ENCODE measurements at regions not wholly inside any gene's neighbourhood (a gene's known extent, or its start where the extent isn't known, plus 50 kb on each side); places are given as distances from the start of the nearest gene placed in this dataset.
A peak's percentile ranks its signal among the peaks of the same experiment; 100 is the strongest.

DNA sequence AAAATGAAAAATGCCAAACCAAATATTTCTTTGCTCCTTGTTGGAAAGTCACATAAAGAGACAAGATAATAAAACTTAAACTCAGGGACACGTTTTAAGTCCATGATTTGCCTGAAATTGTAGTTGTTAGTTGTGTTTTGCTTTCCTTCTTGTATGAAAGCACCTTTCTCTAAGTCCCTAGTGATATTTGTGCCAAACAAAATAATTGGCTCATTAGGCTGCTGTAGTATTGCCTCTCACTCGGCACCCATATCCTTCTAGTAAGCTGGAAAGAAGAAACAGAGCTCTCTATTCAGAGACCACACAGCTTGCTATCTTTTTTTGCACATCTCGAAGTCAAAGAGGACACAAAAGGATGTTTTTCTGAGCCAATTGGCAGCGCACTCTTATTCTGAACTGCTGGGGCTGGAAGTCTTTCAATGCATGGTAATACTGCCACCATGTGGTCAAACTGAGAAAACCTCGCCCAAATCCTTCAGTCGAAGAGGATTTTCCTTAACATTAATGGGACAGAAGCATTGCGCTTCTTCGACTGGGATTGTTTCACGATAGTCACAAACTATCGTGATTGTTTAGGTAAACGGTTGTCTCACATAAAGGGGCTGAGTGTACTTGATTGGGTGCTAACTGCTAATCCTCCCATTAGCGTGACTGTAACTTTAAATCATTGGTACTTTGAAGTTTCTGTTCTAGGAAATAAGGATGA is 571.9 kb upstream of the LCORL start:
- H4K20me1 ChIP-seq (ENCODE audit: insufficient read depth): no peaks in the 10 kb centered on the region
- 10% methylated on average over 12 of the region's 12 CpGs for WGBS (ENCODE audit: low lambda C conversion rate)
- H3K9me2 ChIP-seq: no peaks in the 10 kb centered on the region
- H3F3A ChIP-seq (replicated peaks; ENCODE audit: insufficient read depth): no peaks in the 10 kb centered on the region
- peaks cover 7% of the 10 kb centered on the region; the same call in 1 of the 2 replicates for H3K27me3 ChIP-seq (ENCODE audit: insufficient read depth)
- DNase-seq: peak; percentile 63
- no peaks in the 10 kb centered on the region for H3K9me3 ChIP-seq
- ChIA-PET CTCF (interaction anchor here (0.6 to 3.8 kb wide), 13 partner anchors 8 to 1048 kb away, joined by 3 to 30 read pairs (median 3); no protein-coding TSS in a partner anchor), POLR2A (no interaction called here)
- H3K4me3 ChIP-seq (ENCODE audit: low read depth in 2 of 2, low read length in 1 of 2): peak overlapping the region; percentile 26 to 55
- no peaks in the 10 kb centered on the region for H3K79me2 ChIP-seq (ENCODE audit: insufficient read depth)
- H3K4me1 ChIP-seq (ENCODE audit: control insufficient read depth in 1 of 2, insufficient read depth in 2 of 2, low read depth in 1 of 2, low read length in 1 of 2): no peaks in the 10 kb centered on the region
- H3K4me2 ChIP-seq: peak overlapping the region; percentile 60
- no peak overlapping the region for H3K9ac ChIP-seq
- no peaks in the 10 kb centered on the region for H3K36me3 ChIP-seq (replicated peaks in 1 of 2; ENCODE audit: control insufficient read depth in 1 of 2, insufficient read depth in 2 of 2, low read length in 1 of 2)
- H2AFZ ChIP-seq (ENCODE audit: low read depth): peak overlapping the region; percentile 69
- H3K27ac ChIP-seq (ENCODE audit: low read depth in 2 of 2, low read length in 1 of 2): peak overlapping the region in 1 of 2 experiments; percentile 16; a peak in 1 of 4 replicates
- TF ChIP-seq SMC3 (IDR thresholded peaks at IDR 0.05; ENCODE audit: low read depth, low read length) (peak; percentile 86), RCOR1 (IDR thresholded peaks at IDR 0.05; ENCODE audit: low read length) (no peak), EZH2phosphoT487 (IDR thresholded peaks at IDR 0.05; ENCODE audit: borderline replicate concordance, low read depth) (no peak), EP300 (IDR thresholded peaks at IDR 0.05; ENCODE audit: borderline replicate concordance in 1 of 2, low read depth in 1 of 2, low read length in 1 of 2) (no peak), SIN3A (IDR thresholded peaks at IDR 0.05; ENCODE audit: borderline replicate concordance, low read depth, low read length) (no peak), MXI1 (IDR thresholded peaks at IDR 0.05; ENCODE audit: low read depth, low read length) (no peak), FOSL2 (IDR thresholded peaks at IDR 0.05; ENCODE audit: borderline replicate concordance, low read depth) (no peak), MEF2A (IDR thresholded peaks at IDR 0.05; ENCODE audit: borderline replicate concordance, low read depth) (no peak), ELF1 (IDR thresholded peaks at IDR 0.05) (no peak), TAF1 (IDR thresholded peaks at IDR 0.05; ENCODE audit: borderline replicate concordance, low read depth, low read length) (no peak), GATA2 (CRISPR knock-in tag; IDR thresholded peaks at IDR 0.05) (no peak), FOXJ3 (CRISPR knock-in tag; IDR thresholded peaks at IDR 0.05) (no peak), YY1 (IDR thresholded peaks at IDR 0.05; ENCODE audit: low read depth) (no peak), POLR2AphosphoS5 (IDR thresholded peaks at IDR 0.05; ENCODE audit: low read depth, low read length) (no peak), NRF1 (IDR thresholded peaks at IDR 0.05; ENCODE audit: low read depth, low read length) (no peak), TEAD4 (IDR thresholded peaks at IDR 0.05; ENCODE audit: borderline replicate concordance, insufficient read depth) (no peak), TCF12 (IDR thresholded peaks at IDR 0.05) (no peak), JUND (IDR thresholded peaks at IDR 0.05) (no peak)
- TF ChIP-seq, protein P1, sequence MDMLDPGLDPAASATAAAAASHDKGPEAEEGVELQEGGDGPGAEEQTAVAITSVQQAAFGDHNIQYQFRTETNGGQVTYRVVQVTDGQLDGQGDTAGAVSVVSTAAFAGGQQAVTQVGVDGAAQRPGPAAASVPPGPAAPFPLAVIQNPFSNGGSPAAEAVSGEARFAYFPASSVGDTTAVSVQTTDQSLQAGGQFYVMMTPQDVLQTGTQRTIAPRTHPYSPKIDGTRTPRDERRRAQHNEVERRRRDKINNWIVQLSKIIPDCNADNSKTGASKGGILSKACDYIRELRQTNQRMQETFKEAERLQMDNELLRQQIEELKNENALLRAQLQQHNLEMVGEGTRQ (IDR thresholded peaks at IDR 0.05; ENCODE audit: borderline replicate concordance, low read depth, low read length): no peak
- TF ChIP-seq, protein P2, sequence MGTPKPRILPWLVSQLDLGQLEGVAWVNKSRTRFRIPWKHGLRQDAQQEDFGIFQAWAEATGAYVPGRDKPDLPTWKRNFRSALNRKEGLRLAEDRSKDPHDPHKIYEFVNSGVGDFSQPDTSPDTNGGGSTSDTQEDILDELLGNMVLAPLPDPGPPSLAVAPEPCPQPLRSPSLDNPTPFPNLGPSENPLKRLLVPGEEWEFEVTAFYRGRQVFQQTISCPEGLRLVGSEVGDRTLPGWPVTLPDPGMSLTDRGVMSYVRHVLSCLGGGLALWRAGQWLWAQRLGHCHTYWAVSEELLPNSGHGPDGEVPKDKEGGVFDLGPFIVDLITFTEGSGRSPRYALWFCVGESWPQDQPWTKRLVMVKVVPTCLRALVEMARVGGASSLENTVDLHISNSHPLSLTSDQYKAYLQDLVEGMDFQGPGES (IDR thresholded peaks at IDR 0.05; ENCODE audit: low read depth, low read length): no peak
- TF ChIP-seq, protein P3, sequence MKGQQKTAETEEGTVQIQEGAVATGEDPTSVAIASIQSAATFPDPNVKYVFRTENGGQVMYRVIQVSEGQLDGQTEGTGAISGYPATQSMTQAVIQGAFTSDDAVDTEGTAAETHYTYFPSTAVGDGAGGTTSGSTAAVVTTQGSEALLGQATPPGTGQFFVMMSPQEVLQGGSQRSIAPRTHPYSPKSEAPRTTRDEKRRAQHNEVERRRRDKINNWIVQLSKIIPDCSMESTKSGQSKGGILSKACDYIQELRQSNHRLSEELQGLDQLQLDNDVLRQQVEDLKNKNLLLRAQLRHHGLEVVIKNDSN (IDR thresholded peaks at IDR 0.05; ENCODE audit: borderline replicate concordance, low read depth): no peak
- TF ChIP-seq, protein P4, sequence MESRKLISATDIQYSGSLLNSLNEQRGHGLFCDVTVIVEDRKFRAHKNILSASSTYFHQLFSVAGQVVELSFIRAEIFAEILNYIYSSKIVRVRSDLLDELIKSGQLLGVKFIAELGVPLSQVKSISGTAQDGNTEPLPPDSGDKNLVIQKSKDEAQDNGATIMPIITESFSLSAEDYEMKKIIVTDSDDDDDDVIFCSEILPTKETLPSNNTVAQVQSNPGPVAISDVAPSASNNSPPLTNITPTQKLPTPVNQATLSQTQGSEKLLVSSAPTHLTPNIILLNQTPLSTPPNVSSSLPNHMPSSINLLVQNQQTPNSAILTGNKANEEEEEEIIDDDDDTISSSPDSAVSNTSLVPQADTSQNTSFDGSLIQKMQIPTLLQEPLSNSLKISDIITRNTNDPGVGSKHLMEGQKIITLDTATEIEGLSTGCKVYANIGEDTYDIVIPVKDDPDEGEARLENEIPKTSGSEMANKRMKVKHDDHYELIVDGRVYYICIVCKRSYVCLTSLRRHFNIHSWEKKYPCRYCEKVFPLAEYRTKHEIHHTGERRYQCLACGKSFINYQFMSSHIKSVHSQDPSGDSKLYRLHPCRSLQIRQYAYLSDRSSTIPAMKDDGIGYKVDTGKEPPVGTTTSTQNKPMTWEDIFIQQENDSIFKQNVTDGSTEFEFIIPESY (IDR thresholded peaks at IDR 0.05; ENCODE audit: borderline replicate concordance, low read depth): no peak
- TF ChIP-seq, protein P5, sequence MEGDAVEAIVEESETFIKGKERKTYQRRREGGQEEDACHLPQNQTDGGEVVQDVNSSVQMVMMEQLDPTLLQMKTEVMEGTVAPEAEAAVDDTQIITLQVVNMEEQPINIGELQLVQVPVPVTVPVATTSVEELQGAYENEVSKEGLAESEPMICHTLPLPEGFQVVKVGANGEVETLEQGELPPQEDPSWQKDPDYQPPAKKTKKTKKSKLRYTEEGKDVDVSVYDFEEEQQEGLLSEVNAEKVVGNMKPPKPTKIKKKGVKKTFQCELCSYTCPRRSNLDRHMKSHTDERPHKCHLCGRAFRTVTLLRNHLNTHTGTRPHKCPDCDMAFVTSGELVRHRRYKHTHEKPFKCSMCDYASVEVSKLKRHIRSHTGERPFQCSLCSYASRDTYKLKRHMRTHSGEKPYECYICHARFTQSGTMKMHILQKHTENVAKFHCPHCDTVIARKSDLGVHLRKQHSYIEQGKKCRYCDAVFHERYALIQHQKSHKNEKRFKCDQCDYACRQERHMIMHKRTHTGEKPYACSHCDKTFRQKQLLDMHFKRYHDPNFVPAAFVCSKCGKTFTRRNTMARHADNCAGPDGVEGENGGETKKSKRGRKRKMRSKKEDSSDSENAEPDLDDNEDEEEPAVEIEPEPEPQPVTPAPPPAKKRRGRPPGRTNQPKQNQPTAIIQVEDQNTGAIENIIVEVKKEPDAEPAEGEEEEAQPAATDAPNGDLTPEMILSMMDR (IDR thresholded peaks at IDR 0.05): peak; percentile 83
- TF ChIP-seq, protein P6, sequence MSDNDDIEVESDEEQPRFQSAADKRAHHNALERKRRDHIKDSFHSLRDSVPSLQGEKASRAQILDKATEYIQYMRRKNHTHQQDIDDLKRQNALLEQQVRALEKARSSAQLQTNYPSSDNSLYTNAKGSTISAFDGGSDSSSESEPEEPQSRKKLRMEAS (IDR thresholded peaks at IDR 0.05; ENCODE audit: low read depth): no peak

Data from SK-N-SH (cell line).